ENCODE measurements at regions not wholly inside any gene's neighbourhood (a gene's known extent, or its start where the extent isn't known, plus 50 kb on each side); places are given as distances from the start of the nearest gene placed in this dataset.

DNA sequence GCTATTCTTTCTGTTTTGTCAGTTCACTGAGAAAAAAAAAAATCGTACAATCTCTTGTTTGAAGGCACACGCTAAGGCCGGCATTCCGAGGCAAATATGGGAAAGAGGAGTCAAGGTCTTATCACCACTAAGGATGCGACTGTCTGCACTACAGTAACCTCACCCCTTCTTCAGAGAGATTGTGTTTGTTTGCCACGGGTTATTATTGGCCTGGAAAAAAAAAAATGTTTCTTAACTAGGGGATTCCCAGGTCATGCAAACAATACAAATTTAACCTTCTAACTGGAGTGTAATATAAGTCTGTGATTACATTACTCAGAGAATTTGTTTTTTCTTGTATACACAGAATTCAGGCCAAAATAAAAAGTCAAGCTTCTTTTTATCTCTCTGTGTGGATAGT lies 168.3 kb downstream of the TMA16 start:
- TF ChIP-seq, protein P1, sequence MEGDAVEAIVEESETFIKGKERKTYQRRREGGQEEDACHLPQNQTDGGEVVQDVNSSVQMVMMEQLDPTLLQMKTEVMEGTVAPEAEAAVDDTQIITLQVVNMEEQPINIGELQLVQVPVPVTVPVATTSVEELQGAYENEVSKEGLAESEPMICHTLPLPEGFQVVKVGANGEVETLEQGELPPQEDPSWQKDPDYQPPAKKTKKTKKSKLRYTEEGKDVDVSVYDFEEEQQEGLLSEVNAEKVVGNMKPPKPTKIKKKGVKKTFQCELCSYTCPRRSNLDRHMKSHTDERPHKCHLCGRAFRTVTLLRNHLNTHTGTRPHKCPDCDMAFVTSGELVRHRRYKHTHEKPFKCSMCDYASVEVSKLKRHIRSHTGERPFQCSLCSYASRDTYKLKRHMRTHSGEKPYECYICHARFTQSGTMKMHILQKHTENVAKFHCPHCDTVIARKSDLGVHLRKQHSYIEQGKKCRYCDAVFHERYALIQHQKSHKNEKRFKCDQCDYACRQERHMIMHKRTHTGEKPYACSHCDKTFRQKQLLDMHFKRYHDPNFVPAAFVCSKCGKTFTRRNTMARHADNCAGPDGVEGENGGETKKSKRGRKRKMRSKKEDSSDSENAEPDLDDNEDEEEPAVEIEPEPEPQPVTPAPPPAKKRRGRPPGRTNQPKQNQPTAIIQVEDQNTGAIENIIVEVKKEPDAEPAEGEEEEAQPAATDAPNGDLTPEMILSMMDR (tag by site-specific recombination; IDR thresholded peaks at IDR 0.05) = no peak
- no peak for TF ChIP-seq ZNF274 (IDR thresholded peaks at IDR 0.05; ENCODE audit: low read length)
- TF ChIP-seq ZNF274 (tag by site-specific recombination; IDR thresholded peaks at IDR 0.05; ENCODE audit: borderline replicate concordance) = no peak
- no peak for TF ChIP-seq ZNF341 (tag by site-specific recombination; IDR thresholded peaks at IDR 0.05; ENCODE audit: low read depth)
- no peak for TF ChIP-seq ZNF707 (tag by site-specific recombination; IDR thresholded peaks at IDR 0.05)
- no peak for TF ChIP-seq KLF16 (tag by site-specific recombination; IDR thresholded peaks at IDR 0.05)
